NCI-H345 (cell line): ENCODE measurements at regions not wholly inside any gene's neighbourhood (a gene's known extent, or its start where the extent isn't known, plus 50 kb on each side); places are given as distances from the start of the nearest gene placed in this dataset.

ENCODE experiments used
- DNase-seq: peaks from one replicate; lab custom pipeline; 2025; lab: John Stamatoyannopoulos, UW

DNA sequence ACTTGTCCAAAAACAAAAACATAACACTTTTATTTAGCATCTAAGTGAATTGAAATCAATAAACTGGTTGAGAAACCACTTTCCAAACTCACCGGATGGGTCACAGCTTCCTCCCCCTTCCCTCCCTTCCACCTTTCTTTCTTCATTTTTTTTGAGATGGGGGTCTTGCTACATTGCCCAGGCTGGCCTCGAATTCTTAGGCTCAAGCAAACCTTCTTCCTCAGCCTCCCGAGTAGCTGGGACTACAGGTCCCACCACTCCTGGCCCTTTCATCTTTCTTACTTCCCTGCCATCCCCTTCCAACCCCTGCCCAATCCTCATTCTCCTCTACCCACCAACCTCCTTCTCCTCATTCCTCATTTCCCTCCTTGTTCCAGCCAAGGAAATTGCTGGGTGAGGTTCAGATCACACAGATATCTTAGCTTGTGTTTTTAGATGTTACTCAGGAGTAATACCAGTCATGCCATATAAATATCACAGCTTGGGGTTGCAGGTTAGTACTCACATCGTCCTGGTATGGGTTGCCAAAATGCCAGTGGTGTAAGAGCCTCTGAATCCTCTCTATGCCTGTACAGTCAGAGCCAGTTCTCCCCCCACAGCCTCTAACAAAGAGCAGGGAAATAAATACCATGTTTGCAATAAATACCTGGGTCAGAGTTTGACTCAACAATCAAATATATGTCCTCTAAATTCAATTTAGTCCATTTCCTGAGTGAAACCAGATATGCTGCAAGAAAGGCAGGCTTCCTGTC, 132.7 kb upstream of the NDUFV2 start:
- no peak for DNase-seq

DNA sequence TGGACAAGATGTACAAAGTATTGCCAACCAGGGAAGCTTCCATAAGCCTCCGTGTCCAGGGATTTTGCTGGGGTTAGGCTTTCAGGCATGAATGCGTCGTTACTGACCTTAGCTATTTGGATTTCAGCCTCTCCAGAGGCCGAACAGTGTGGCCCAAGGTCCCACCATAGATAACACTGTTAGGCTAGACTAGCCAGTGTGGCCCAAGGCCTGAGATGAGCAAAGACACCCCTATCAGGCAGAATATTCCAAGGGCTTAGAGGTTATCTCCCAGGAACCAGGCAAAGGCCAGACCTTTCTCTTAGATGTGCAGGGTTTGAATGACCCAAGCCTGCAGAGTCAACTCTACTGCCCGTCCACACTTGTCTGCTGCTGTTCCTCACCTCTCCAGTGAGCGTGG, 131.7 kb upstream of the NDUFV2 start:
- DNase-seq: no peak

- DNase-seq: no peak
Observed at GRCh38 chr18:8972116-8972515, 130.4 kb upstream of the NDUFV2 start.

- no peak for DNase-seq
Observed at GRCh38 chr18:8974279-8974678, 128.2 kb upstream of the NDUFV2 start.

GRCh38 chr18:8974696-8975095, 127.8 kb upstream of the NDUFV2 start:
- DNase-seq: no peak

GRCh38 chr18:8975624-8976023, 126.9 kb upstream of the NDUFV2 start:
- no peak for DNase-seq

- peak; percentile 57 for DNase-seq
Observed at GRCh38 chr18:8976606-8977005, 125.9 kb upstream of the NDUFV2 start.

DNA sequence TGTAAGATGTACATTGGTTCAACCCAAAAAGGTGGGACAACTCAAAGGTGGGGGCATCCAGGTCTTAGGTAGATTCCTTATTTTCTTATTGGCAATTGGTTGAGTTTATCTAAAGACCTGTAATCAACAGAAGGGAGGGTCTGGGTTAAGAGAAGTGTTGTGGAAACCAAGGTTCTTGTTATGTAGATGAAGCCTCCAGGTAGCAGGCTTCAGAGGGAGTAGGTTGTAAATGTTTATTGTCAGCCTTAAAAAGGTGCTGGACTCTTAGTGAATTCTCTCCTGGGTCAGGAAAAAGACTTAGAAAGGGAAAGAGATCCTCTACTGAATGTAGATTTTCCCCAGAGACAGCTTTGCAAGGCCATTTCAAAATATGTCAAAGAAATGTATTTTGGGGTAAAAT, 125.3 kb upstream of the NDUFV2 start:
- no peak for DNase-seq

DNA sequence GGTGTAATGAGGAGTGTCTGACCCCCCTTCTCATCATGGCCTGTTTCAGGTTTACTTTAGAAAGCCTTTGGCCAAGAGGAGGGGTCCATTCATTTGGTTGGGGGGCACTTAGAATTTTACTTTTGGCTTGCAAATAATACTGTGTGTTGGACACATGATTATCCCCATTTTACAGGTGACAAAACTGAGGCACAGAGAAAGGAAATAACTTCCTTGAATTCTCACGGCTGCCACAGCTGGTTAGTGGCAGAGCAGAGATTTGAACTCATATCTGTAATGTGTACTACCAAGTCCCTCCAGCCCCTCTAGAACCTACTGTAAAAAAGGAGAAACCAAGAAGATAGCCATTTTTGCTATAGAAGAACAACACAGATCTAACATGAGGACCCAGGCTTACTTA, 124.8 kb upstream of the NDUFV2 start:
- DNase-seq: no peak

DNA sequence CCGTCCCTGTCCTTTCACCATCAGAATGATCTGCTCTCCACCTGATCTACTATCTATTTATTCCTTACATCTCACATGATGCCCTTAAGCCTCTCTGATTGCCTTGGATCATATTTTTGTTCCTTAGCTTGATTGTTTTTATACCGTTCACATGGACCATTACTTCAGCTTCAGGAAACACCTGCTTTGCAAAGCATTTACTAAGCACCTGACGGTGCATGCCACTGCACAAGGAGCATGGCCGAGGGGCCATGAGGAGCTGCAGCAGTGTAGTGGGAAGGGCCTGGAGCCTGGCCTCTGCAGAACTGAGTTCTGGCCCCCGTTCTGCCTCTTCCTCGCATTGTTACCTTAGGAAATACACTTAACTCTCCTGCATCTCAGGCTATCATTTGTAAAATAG, 124.1 kb upstream of the NDUFV2 start:
- no peak for DNase-seq

DNA sequence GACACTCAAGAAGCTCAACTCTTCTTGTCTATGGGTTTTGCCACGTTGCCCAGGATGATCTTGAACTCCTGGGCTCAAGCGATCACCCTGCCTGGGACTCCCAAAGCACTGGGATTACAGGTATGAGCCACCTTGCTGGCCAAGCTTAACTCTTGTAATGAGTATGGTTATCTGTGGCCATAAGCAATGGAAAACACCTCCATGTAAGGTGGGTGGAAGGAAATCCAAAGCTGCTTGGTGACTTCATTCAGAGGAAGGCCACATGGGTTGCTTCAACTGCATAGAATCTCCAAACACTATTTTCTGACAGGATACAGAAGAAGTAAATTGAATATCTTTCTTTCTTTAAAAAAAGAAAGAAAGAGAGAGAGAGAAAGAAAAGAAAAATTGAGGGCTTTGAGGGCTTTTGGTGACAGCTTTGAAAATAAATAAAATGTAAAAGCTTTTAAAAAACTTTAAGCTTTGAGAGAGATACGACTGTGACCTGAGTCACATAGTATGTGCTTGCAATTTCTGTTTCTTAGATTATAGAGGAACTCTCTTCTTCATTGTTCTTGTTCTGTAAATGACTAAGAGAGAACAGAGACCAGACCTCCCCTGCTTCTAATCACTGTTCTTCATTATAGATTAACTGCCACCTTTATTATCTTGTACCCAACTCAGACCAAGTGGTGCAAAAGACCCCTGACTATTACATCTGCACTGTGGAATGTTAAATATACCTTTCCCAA, 123.1 kb upstream of the NDUFV2 start:
- DNase-seq: no peak

GRCh38 chr18:8980496-8980895, 122.0 kb upstream of the NDUFV2 start:
- DNase-seq: no peak

- no peak for DNase-seq
Observed at GRCh38 chr18:8980918-8981317, 121.6 kb upstream of the NDUFV2 start.

- DNase-seq: peak; percentile 10
Observed at GRCh38 chr18:8982416-8983183, 119.9 kb upstream of the NDUFV2 start.

DNA sequence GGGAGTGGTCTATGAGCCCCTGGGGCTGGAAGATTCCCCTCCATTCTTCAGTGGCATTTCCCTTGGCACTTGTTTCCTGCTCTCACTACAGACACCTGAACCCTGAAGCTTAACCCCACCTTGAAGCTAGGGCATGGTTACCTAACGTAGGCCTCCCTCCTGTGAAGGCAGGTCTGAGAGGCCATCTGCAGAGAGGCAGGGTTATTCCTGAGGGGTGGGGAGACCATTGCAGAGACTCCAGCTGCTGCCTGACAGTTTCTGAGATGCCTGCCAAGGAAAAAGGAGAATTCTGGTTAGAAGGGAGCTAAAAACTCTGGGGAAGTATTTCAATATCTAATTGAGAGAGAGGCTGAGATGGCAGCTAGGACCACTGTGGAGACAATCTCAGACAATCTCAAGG, 119.3 kb upstream of the NDUFV2 start:
- no peak for DNase-seq

- DNase-seq: no peak
Observed at GRCh38 chr18:8984131-8984721, 118.3 kb upstream of the NDUFV2 start.

- DNase-seq: no peak
Observed at GRCh38 chr18:8987241-8987640, 115.3 kb upstream of the NDUFV2 start.

GRCh38 chr18:8988260-8988871, 114.1 kb upstream of the NDUFV2 start:
- DNase-seq: peak; percentile 60

GRCh38 chr18:8989017-8989416, 113.5 kb upstream of the NDUFV2 start:
- no peak for DNase-seq

GRCh38 chr18:8989855-8990254, 112.6 kb upstream of the NDUFV2 start:
- DNase-seq: no peak

- DNase-seq: no peak
Observed at GRCh38 chr18:8990276-8991031, 112.0 kb upstream of the NDUFV2 start.
